ENCODE measurements at regions not wholly inside any gene's neighbourhood (a gene's known extent, or its start where the extent isn't known, plus 50 kb on each side); places are given as distances from the start of the nearest gene placed in this dataset.
"Not testable (repeated sequence)": the region's sequence is repeated elsewhere in the genome, so short reads cannot be mapped to it uniquely, and the experiment has no call there.

GRCh38 chr15:93359425-93360131 lies 270.6 kb upstream of the RGMA start:
- H3K9me3 ChIP-seq (ENCODE audit: control insufficient read depth, low read depth, low read length): no peaks in the 10 kb centered on the region
- H3K4me1 ChIP-seq (ENCODE audit: control insufficient read depth, insufficient read depth, low read length): no peaks in the 10 kb centered on the region
- no CpG with 5 or more reads among the region's 15 CpGs for WGBS (ENCODE audit: insufficient coverage, low lambda C conversion rate)
- peak overlapping the region; percentile 39 for H3K27ac ChIP-seq (ENCODE audit: low read length)
- peak; percentile 10 to 31 for DNase-seq
- H3K36me3 ChIP-seq (ENCODE audit: control insufficient read depth, insufficient read depth, low read length): no peaks in the 10 kb centered on the region
- no peaks in the 10 kb centered on the region for H3K27me3 ChIP-seq (ENCODE audit: control insufficient read depth, insufficient read depth, low read length)
- H3K4me3 ChIP-seq (ENCODE audit: low read length): no peak overlapping the region

DNA sequence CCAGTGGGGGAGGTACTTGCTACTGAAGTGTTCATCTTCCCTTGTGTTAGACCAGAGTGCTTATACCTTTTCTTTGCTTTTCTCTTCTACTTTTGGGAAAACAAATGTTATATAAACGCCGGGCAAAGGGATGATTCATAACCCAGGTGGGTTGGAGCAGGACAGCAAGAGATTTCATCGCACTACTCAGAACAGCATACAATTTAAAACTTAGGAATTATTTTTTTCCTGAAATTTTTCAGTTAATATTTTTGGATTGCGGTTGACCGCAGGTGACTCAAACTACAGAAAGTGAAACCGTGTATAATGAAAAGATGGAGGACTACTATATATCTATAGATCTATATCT lies 270.0 kb upstream of the RGMA start:
- DNase-seq: no peak
- no peaks in the 10 kb centered on the region for H3K27me3 ChIP-seq (ENCODE audit: control insufficient read depth, insufficient read depth, low read length)
- no peaks in the 10 kb centered on the region for H3K36me3 ChIP-seq (ENCODE audit: control insufficient read depth, insufficient read depth, low read length)
- no peak overlapping the region for H3K27ac ChIP-seq (ENCODE audit: low read length)
- no peaks in the 10 kb centered on the region for H3K4me1 ChIP-seq (ENCODE audit: control insufficient read depth, insufficient read depth, low read length)
- H3K9me3 ChIP-seq (ENCODE audit: control insufficient read depth, low read depth, low read length): no peaks in the 10 kb centered on the region
- WGBS (ENCODE audit: insufficient coverage, low lambda C conversion rate): no CpG with 5 or more reads among the region's 6 CpGs
- H3K4me3 ChIP-seq (ENCODE audit: low read length): no peak overlapping the region

DNA sequence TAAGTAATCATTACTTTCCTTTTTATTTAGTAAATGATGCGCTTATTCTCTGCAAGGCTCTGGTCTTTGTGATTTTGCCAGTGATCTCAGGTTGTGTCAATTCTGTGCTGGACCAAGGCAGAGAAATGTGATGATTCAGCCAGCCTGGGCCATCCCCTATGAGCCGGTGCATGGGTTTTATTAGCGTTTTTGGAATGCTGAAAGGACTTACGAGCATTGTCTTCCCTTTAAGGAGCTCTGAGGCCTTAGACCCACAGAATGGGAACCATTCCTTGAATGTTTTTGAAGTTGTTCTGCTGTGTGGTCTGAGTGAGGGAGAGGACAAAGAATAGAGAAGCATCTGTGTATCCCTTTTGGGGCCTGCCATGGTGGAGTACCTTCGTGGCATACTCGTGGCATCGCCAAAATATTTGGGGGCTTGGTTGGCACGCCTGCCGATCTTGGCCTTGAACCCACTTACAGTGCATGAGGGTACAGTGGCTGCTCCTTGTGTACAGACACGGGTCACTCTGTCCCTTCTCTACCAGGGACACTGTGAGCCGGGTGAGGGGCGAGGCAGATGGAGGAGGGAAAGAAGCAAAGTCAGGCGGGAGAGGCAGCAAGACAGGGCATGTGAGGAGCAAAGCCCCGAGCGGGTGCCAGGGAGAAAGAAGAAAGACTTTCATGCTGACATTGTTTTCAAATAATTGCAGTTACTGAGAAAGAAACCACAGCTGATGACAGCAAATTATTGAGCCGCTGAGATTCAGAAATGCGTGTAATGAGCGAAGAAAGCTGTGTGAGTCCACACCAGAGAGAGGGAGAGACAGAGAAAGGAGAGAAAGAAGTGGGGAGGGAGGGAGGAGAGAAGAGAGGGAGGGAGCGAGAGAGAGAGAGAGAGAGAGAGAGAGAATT lies 269.4 kb upstream of the RGMA start:
- Histone ChIP-seq H3K4me3 (ENCODE audit: low read length) (no peak overlapping the region), H3K36me3 (ENCODE audit: control insufficient read depth, insufficient read depth, low read length) (no peaks in the 10 kb centered on the region), H3K4me1 (ENCODE audit: control insufficient read depth, insufficient read depth, low read length) (no peaks in the 10 kb centered on the region), H3K9me3 (ENCODE audit: control insufficient read depth, low read depth, low read length) (no peaks in the 10 kb centered on the region), H3K27ac (ENCODE audit: low read length) (no peak overlapping the region), H3K27me3 (ENCODE audit: control insufficient read depth, insufficient read depth, low read length) (no peaks in the 10 kb centered on the region)
- WGBS (ENCODE audit: insufficient coverage, low lambda C conversion rate): 89% methylated on average over 5 of the region's 19 CpGs
- DNase-seq: no peak

DNA sequence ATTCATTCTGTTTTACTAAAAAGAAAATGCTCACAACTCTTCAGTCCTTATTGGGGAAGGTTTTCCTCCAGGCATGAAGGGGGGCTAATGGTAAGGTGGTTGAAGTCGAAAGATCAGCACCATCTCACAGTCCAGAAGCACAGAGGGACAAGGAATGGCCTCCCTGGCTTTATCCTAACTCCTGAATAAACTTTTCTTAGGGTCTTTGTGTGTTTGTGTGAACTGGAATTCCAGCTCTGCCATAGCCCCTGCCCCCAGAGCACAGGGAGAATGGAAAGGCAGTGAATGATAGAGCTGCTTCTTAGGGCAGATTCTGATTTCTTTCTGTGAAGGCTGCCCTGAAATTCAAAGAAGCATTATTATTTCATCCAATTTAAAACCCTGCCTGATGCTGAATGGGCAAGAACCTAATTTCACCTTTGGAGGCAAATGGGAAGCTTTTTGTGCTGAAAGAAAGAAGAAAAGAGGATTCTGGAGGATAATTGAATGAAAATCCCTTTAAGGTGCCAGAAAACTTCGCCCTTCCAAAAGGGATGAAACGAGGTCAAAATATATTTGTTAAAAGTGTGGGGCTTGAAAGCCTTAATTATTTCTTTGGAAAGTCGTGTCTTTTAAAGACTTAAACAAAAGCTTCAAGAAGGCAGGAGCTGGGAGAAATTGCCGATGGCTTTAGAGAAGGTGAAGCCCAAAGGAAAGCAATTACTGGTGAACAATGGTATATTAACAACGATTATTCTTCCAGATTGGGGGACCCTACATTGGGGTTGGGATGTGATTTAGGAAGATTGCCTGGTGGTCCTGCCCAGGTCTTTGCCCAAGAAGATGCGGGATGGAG lies 259.9 kb upstream of the RGMA start:
- H3K9me3 ChIP-seq (ENCODE audit: control insufficient read depth, low read depth, low read length): no peaks in the 10 kb centered on the region
- H3K4me1 ChIP-seq (ENCODE audit: control insufficient read depth, insufficient read depth, low read length): no peaks in the 10 kb centered on the region
- WGBS (ENCODE audit: insufficient coverage, low lambda C conversion rate): 80% methylated on average over 3 of the region's 7 CpGs
- no peaks in the 10 kb centered on the region for H3K27me3 ChIP-seq (ENCODE audit: control insufficient read depth, insufficient read depth, low read length)
- no peaks in the 10 kb centered on the region for H3K36me3 ChIP-seq (ENCODE audit: control insufficient read depth, insufficient read depth, low read length)
- H3K4me3 ChIP-seq (ENCODE audit: low read length): no peak overlapping the region
- no peak for DNase-seq
- H3K27ac ChIP-seq (ENCODE audit: low read length): no peak overlapping the region

DNA sequence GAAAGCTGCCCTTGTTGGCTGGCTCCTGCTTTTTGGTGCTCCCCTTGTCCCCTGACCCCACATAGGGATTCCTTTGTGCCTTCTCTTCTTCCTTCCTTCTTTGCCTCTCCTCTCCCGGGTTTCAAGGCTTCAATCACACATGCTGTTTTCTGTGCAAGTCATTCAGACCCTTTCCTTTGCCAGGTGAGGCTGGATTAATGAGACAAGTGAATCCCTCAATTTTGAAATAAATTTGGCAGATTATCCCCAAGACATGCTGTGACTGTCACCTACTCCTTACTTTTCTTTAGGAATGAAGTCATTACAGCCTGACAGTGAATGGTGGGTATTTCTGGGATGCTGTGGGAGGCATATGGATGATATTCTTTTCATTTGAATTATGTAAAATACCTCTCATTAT lies 259.0 kb upstream of the RGMA start:
- H3K27ac ChIP-seq (ENCODE audit: low read length): no peak overlapping the region
- no peaks in the 10 kb centered on the region for H3K36me3 ChIP-seq (ENCODE audit: control insufficient read depth, insufficient read depth, low read length)
- H3K4me3 ChIP-seq (ENCODE audit: low read length): no peak overlapping the region
- no CpG with 5 or more reads among the region's 1 CpG for WGBS (ENCODE audit: insufficient coverage, low lambda C conversion rate)
- no peak for DNase-seq
- no peaks in the 10 kb centered on the region for H3K4me1 ChIP-seq (ENCODE audit: control insufficient read depth, insufficient read depth, low read length)
- H3K27me3 ChIP-seq (ENCODE audit: control insufficient read depth, insufficient read depth, low read length): no peaks in the 10 kb centered on the region
- H3K9me3 ChIP-seq (ENCODE audit: control insufficient read depth, low read depth, low read length): no peaks in the 10 kb centered on the region

- H3K27ac ChIP-seq (ENCODE audit: low read length): no peak overlapping the region
- DNase-seq: no peak
- H3K9me3 ChIP-seq (ENCODE audit: control insufficient read depth, low read depth, low read length): no peaks in the 10 kb centered on the region
- no peak overlapping the region for H3K4me3 ChIP-seq (ENCODE audit: low read length)
- H3K4me1 ChIP-seq (ENCODE audit: control insufficient read depth, insufficient read depth, low read length): no peaks in the 10 kb centered on the region
- H3K27me3 ChIP-seq (ENCODE audit: control insufficient read depth, insufficient read depth, low read length): no peaks in the 10 kb centered on the region
- no peaks in the 10 kb centered on the region for H3K36me3 ChIP-seq (ENCODE audit: control insufficient read depth, insufficient read depth, low read length)
- WGBS (ENCODE audit: insufficient coverage, low lambda C conversion rate): 100% methylated on average over 1 of the region's 6 CpGs
Measured at GRCh38 chr15:93345981-93346380, 257.0 kb upstream of the RGMA start.

DNA sequence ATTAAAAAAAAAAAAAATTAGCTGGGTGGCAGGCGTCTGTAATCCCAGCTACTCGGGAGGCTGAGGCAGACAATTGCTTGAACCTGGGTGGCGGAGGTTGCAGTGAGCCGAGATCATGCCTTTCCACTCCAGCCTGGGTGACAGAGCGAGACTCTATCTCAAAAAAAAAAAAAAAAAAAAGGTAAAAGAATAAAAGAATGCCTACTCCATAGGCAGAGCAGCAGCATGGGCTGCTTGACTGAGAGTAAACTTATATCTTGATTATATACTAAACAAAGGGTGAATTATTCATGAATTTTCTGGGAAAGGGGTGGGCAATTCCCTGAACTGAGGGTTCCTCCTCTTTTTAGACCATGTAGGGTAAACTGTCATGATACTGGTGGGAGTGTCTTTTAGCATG lies 254.4 kb upstream of the RGMA start:
- not testable (repeated sequence) for H3K9me3 ChIP-seq (ENCODE audit: control insufficient read depth, low read depth, low read length); H3K4me1 ChIP-seq (ENCODE audit: control insufficient read depth, insufficient read depth, low read length); H3K36me3 ChIP-seq (ENCODE audit: control insufficient read depth, insufficient read depth, low read length); H3K4me3 ChIP-seq (ENCODE audit: low read length); H3K27ac ChIP-seq (ENCODE audit: low read length); H3K27me3 ChIP-seq (ENCODE audit: control insufficient read depth, insufficient read depth, low read length); DNase-seq
- WGBS (ENCODE audit: insufficient coverage, low lambda C conversion rate): no CpG with 5 or more reads among the region's 5 CpGs

DNA sequence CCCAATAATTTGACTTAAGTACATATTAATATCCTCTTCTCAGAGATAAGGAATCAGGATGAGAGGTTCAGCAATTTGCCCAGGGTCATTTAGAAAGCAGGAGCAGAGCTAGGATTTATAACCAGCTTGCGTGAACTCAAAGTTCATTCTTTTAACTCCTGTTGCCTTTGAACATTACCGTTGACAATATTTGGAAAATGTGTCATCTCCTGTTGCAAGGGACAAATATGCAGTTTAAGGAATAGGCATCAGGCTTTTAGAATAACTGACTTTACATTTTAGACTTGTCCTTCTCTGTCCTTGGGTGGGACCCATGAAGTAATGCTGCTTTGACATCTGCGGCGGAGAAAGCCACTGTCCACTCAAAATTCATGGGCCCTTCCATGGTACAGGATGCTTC lies 252.2 kb upstream of the RGMA start:
- no CpG with 5 or more reads among the region's 4 CpGs for WGBS (ENCODE audit: insufficient coverage, low lambda C conversion rate)
- Histone ChIP-seq H3K4me3 (ENCODE audit: low read length) (no peak overlapping the region), H3K36me3 (ENCODE audit: control insufficient read depth, insufficient read depth, low read length) (no peaks in the 10 kb centered on the region), H3K9me3 (ENCODE audit: control insufficient read depth, low read depth, low read length) (no peaks in the 10 kb centered on the region), H3K27me3 (ENCODE audit: control insufficient read depth, insufficient read depth, low read length) (no peaks in the 10 kb centered on the region), H3K4me1 (ENCODE audit: control insufficient read depth, insufficient read depth, low read length) (no peaks in the 10 kb centered on the region), H3K27ac (ENCODE audit: low read length) (no peak overlapping the region)
- DNase-seq: no peak

- WGBS (ENCODE audit: insufficient coverage, low lambda C conversion rate): 100% methylated on average over 2 of the region's 2 CpGs
- Histone ChIP-seq H3K4me1 (ENCODE audit: control insufficient read depth, insufficient read depth, low read length) (no peaks in the 10 kb centered on the region), H3K36me3 (ENCODE audit: control insufficient read depth, insufficient read depth, low read length) (no peaks in the 10 kb centered on the region), H3K9me3 (ENCODE audit: control insufficient read depth, low read depth, low read length) (no peaks in the 10 kb centered on the region), H3K27me3 (ENCODE audit: control insufficient read depth, insufficient read depth, low read length) (no peaks in the 10 kb centered on the region), H3K27ac (ENCODE audit: low read length) (no peak overlapping the region), H3K4me3 (ENCODE audit: low read length) (no peak overlapping the region)
- DNase-seq: no peak
Measured at GRCh38 chr15:93340406-93340805, 251.4 kb upstream of the RGMA start.

- Histone ChIP-seq H3K4me3 (ENCODE audit: low read length) (no peak overlapping the region), H3K4me1 (ENCODE audit: control insufficient read depth, insufficient read depth, low read length) (no peaks in the 10 kb centered on the region), H3K9me3 (ENCODE audit: control insufficient read depth, low read depth, low read length) (no peaks in the 10 kb centered on the region), H3K36me3 (ENCODE audit: control insufficient read depth, insufficient read depth, low read length) (no peaks in the 10 kb centered on the region), H3K27ac (ENCODE audit: low read length) (no peak overlapping the region), H3K27me3 (ENCODE audit: control insufficient read depth, insufficient read depth, low read length) (peaks cover 15% of the 10 kb centered on the region)
- no CpG with 5 or more reads among the region's 6 CpGs for WGBS (ENCODE audit: insufficient coverage, low lambda C conversion rate)
- DNase-seq: no peak
Measured at GRCh38 chr15:93333796-93334195, 244.8 kb upstream of the RGMA start.
